ENCODE measurements at regions not wholly inside any gene's neighbourhood (a gene's known extent, or its start where the extent isn't known, plus 50 kb on each side); places are given as distances from the start of the nearest gene placed in this dataset.
A peak's percentile ranks its signal among the peaks of the same experiment; 100 is the strongest.

DNA sequence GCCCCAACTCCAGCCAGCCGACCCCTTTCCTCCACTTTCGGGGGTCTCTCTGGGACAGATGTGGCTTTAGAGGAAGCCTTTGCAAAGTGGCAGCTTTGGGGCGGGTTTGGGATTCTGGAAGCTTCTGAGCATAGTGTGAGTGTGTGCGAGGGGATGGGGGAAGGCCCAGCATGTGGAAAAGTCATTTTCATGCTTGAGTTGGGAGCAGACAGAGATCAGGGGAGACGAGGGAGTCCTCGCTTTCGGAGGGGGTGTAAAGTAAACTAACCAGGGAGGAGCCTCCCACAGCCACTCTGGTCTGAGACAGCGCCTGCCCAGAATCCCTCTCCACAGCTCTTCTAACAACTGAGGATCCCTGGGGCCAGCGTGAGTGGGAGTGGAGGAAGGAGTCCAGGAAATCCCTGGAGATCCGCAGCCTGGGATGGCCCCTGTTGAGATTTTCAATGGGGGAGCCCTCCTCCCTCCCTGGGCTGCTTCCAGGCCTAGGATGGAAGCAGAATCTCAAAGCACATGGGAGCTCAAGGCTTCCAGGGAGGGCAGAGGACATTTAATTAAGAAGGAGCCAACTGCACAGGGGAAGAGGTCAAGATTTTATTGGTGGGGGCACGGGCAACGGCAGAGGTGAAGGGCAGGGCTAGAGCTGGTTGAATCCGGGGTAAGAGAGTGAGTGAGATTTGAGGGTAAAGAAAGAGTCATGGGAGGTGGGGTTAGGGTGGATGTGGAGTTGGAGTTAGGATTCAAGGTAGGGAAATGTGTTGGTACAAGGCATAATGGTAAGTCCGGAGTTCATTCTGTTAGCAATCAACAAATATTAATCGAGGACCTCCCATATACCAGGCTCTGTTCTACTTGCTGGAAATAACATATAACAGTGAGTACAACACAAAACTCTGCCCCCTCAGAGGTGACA is 102.3 kb upstream of the FOXP4 start:
- in situ Hi-C loops (cut with MboI; ENCODE audit: low sequenced_read_pairs) = no loop called here
- 14% methylated on average over 3 of the region's 15 CpGs; no CpG with 5 or more reads in 1 of the 2 experiments for WGBS, 2 experiments (ENCODE audit: extremely low coverage in 2 of 2, insufficient read length in 1 of 2)

More for the DNA sequence above, 102.3 kb upstream of the FOXP4 start:
- Histone ChIP-seq H2AFZ (replicated peaks; ENCODE audit: low read length, poor library complexity) (peak overlapping the region; percentile 21), H3K18ac (ENCODE audit: low read depth, low read length) (no peak overlapping the region), H3K36me3 (ENCODE audit: control insufficient read depth, insufficient read depth, low read length) (no peaks in the 10 kb centered on the region), H2BK20ac (ENCODE audit: low read depth, low read length) (no peak overlapping the region), H3K79me1 (ENCODE audit: low read depth in 1 of 2, low read length in 2 of 2) (no peaks in the 10 kb centered on the region), H3K56ac (ENCODE audit: extremely low read depth, insufficient read depth, low read length) (no peak overlapping the region), H3K9me1 (ENCODE audit: insufficient read depth, low read length) (no peaks in the 10 kb centered on the region), H2AK5ac (ENCODE audit: low read depth, low read length) (no peak overlapping the region), H4K8ac (ENCODE audit: low read depth in 2 of 2, low read length in 2 of 2) (no peak overlapping the region), H3K4me1 (ENCODE audit: control insufficient read depth, insufficient read depth, low read length) (no peaks in the 10 kb centered on the region; the same call in 1 of the 2 replicates), H4K5ac (ENCODE audit: low read depth, low read length) (no peak overlapping the region), H3K27me3 (ENCODE audit: control insufficient read depth, insufficient read depth, low read length) (peaks cover 71% of the 10 kb centered on the region), H3K9ac (ENCODE audit: low read depth, low read length) (no peak overlapping the region), H3K23ac (ENCODE audit: low read depth, low read length) (no peak overlapping the region), H3K27ac (ENCODE audit: insufficient read depth, low read length) (no peak overlapping the region), H3K4ac (ENCODE audit: low read depth, low read length) (no peak overlapping the region), H3K4me3 (ENCODE audit: insufficient read depth, low read depth, low read length) (no peak overlapping the region), H2AK9ac (replicated peaks; ENCODE audit: low read depth, low read length, poor library complexity) (peak overlapping the region; percentile 42), H3K14ac (replicated peaks; ENCODE audit: low read depth, low read length) (no peak overlapping the region), H4K91ac (ENCODE audit: insufficient read depth, low read depth, low read length) (no peak overlapping the region), H4K20me1 (ENCODE audit: insufficient read depth, low read length) (no peaks in the 10 kb centered on the region; the same call in 1 of the 2 replicates), H3K9me3 (ENCODE audit: control insufficient read depth, insufficient read depth, low read length) (0 out of 2 replicates have a peak, but pooled peaks cover 2% of the 10 kb centered on the region), H3K4me2 (ENCODE audit: low read depth, low read length) (no peak overlapping the region; the same call in 1 of the 2 replicates), H2BK5ac (ENCODE audit: low read depth, low read length, poor library complexity, severe bottlenecking) (no peak overlapping the region), H2BK120ac (ENCODE audit: low read depth, low read length) (no peak overlapping the region), H2BK15ac (ENCODE audit: low read depth, low read length) (no peak overlapping the region)
- no TSS peak for BruUV-seq (replicated peaks)
- POLR2A ChIA-PET (ENCODE audit: unreplicated experiment) = no interaction called here
- peak; percentile 47; the same call in 1 of the 2 replicates for ATAC-seq (ENCODE audit: low read depth)
- dilution Hi-C loops (cut with HindIII; ENCODE audit: low sequenced_read_pairs, unreplicated experiment) (no loop called here), intact Hi-C loops (cut with micrococcal nuclease) (no loop called here)
- no peak for DNase-seq
- CTCF ChIA-PET = no interaction called here
- TF ChIP-seq RCOR1 (IDR thresholded peaks at IDR 0.05; ENCODE audit: insufficient replicate concordance, low read length) (no peak), CHD1 (IDR thresholded peaks at IDR 0.05; ENCODE audit: low read depth, low read length) (no peak), CEBPB (IDR thresholded peaks at IDR 0.05; ENCODE audit: low read depth, low read length) (no peak), FOS (IDR thresholded peaks at IDR 0.05; ENCODE audit: low read depth, low read length) (no peak), NFE2L2 (IDR thresholded peaks at IDR 0.05; ENCODE audit: low read depth, low read length) (no peak), RAD21 (IDR thresholded peaks at IDR 0.05; ENCODE audit: low read length) (no peak), MAZ (IDR thresholded peaks at IDR 0.05; ENCODE audit: borderline replicate concordance, low read depth, low read length) (no peak), MXI1 (IDR thresholded peaks at IDR 0.05; ENCODE audit: borderline replicate concordance, low read depth, low read length) (no peak), POLR2A (IDR thresholded peaks at IDR 0.05; ENCODE audit: low read depth, low read length) (no peak), MAFK (IDR thresholded peaks at IDR 0.05; ENCODE audit: low read depth, low read length) (no peak), RFX5 (IDR thresholded peaks at IDR 0.05; ENCODE audit: low read depth, low read length) (no peak)
- TF ChIP-seq, protein P1, sequence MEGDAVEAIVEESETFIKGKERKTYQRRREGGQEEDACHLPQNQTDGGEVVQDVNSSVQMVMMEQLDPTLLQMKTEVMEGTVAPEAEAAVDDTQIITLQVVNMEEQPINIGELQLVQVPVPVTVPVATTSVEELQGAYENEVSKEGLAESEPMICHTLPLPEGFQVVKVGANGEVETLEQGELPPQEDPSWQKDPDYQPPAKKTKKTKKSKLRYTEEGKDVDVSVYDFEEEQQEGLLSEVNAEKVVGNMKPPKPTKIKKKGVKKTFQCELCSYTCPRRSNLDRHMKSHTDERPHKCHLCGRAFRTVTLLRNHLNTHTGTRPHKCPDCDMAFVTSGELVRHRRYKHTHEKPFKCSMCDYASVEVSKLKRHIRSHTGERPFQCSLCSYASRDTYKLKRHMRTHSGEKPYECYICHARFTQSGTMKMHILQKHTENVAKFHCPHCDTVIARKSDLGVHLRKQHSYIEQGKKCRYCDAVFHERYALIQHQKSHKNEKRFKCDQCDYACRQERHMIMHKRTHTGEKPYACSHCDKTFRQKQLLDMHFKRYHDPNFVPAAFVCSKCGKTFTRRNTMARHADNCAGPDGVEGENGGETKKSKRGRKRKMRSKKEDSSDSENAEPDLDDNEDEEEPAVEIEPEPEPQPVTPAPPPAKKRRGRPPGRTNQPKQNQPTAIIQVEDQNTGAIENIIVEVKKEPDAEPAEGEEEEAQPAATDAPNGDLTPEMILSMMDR (conservative IDR thresholded peaks at IDR 0.05; ENCODE audit: low read depth, low read length) = no peak

All from IMR-90 (cell line).